Stimulated activated CD4-positive, alpha-beta T cell treated with anti-CD3 and anti-CD28 coated beads, Interleukin-2, amount 100 ng/mL, for 24 hours (primary cell): ENCODE measurements at regions not wholly inside any gene's neighbourhood (a gene's known extent, or its start where the extent isn't known, plus 50 kb on each side); places are given as distances from the start of the nearest gene placed in this dataset.
"Not testable (repeated sequence)": the region's sequence is repeated elsewhere in the genome, so short reads cannot be mapped to it uniquely, and the experiment has no call there.

ENCODE experiments used
- DNase-seq, 2 donors: peaks; one replicate each; pipeline ENCODE4 v3.0.0-alpha.2; 2020

DNA sequence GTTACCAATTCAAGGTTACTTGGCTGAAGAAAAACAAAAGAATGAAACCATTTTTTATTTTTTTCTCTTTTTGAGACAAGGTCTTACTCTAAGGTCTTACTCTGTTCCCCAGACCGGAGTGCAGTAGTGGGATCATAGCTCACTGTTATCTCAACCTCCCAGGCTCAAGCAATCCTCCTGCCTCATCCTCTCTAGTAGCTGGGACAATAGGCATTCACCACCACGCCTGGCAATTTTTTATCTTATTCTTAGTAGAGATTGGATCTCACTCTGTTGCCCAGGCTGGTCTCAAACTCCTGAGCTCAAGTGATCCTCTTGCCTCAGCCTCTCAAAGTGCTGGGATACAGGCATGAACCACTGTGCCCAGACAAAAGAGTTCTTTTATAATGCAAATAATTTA is 3732.0 kb upstream of the OR11H1 start:
- not testable (repeated sequence) for DNase-seq

- DNase-seq, result peak in 1 of 2 donors; percentile 14
Measured at GRCh38 chr22:11815481-11815880, 3712.5 kb upstream of the OR11H1 start.

GRCh38 chr22:11818845-11819244 is 3709.1 kb upstream of the OR11H1 start:
- DNase-seq, result not testable (repeated sequence)

DNA sequence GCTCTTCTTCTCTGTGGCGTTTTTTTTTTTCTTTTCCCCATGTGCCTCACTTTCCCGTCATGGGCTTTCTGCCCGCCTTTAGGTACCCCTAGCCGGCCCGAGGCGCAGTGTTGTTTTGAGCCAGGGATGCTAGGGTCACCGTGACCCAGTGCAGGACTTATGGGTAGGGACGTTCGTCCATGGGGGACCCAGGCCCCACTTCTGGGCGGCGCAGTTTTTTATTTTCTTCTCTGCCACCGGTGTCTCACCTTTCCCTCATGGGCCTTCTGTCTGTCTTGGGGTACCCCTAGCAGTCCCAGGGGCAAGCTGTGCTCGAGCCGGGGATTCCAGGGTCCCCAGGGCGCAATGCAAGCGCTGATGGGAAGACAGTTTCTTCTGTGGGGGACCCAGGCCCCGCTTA is 3705.7 kb upstream of the OR11H1 start:
- DNase-seq, result not testable (repeated sequence)

- not testable (repeated sequence) for DNase-seq
Measured at GRCh38 chr22:11825009-11825408, 3703.0 kb upstream of the OR11H1 start.

GRCh38 chr22:11826000-11826399 is 3702.0 kb upstream of the OR11H1 start:
- DNase-seq, result not testable (repeated sequence)

GRCh38 chr22:11829426-11829825 is 3698.6 kb upstream of the OR11H1 start:
- DNase-seq, result peak in 1 of 2 donors; percentile 14
